ENCODE measurements at regions not wholly inside any gene's neighbourhood (a gene's known extent, or its start where the extent isn't known, plus 50 kb on each side); places are given as distances from the start of the nearest gene placed in this dataset.

DNA sequence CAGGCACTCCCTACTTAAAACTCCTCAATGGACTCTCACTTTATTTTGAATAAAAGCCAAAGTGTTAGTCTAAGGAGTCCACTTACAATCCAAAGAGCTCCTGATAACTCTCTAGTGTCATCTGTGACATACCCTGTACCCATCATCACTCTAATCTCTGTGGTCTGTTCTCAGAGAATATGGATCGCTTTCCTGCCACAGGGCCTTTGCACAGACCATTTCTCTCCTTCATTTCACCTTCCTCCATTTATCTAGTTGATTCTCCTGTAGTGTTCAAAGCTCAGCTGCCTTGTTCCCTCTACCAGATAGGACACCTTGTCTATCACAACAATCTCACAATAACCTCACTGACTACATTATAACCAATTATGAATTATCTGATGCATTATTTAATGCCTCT is 185.4 kb upstream of the KBTBD8 start:
- no peak for DNase-seq (ENCODE audit: extremely low spot score, unreplicated experiment)
- Mint-ChIP-seq H3K4me3 (no peak overlapping the region), H3K36me3 (no peaks in the 10 kb centered on the region), H3K9me3 (peaks cover 5% of the 10 kb centered on the region), H3K27ac (no peak overlapping the region), H3K4me1 (ENCODE audit: unreplicated experiment) (peaks cover 15% of the 10 kb centered on the region), H3K27me3 (peaks cover 10% of the 10 kb centered on the region)
- TF ChIP-seq, protein P1, sequence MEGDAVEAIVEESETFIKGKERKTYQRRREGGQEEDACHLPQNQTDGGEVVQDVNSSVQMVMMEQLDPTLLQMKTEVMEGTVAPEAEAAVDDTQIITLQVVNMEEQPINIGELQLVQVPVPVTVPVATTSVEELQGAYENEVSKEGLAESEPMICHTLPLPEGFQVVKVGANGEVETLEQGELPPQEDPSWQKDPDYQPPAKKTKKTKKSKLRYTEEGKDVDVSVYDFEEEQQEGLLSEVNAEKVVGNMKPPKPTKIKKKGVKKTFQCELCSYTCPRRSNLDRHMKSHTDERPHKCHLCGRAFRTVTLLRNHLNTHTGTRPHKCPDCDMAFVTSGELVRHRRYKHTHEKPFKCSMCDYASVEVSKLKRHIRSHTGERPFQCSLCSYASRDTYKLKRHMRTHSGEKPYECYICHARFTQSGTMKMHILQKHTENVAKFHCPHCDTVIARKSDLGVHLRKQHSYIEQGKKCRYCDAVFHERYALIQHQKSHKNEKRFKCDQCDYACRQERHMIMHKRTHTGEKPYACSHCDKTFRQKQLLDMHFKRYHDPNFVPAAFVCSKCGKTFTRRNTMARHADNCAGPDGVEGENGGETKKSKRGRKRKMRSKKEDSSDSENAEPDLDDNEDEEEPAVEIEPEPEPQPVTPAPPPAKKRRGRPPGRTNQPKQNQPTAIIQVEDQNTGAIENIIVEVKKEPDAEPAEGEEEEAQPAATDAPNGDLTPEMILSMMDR (conservative IDR thresholded peaks at IDR 0.05), result no peak

DNA sequence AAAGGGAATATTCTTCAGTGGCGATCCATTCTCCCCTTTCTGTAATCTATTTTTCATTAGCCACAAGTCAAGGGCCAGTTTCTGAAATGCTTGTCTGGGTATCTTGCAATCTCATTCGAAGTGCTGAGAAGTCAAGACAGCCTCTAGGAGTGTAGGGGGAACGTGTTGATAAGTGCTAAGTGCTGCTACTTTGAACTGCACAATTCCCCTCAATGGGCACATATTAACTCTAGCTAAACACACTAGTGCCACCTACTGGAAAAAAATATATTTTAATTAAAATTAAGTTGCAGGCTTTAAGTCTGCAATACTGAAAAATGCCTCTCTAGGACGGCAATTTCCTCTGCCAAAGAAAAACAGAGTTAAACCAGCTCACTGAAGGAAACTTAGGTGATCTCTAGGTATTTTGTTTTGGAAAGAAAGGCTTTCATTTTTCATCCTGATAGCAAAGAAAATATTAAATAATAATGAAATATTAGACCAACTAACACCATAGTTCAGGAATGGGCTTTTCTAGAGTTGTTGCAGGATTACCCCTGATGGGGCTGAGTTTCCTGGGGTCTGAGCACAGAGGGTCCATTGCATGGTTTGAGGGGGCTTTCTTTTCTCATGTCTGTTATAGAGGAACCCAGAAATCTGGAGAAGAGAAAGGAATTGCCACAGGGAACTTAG is 181.9 kb upstream of the KBTBD8 start:
- peaks cover 22% of the 10 kb centered on the region for H3K4me1 Mint-ChIP-seq (ENCODE audit: unreplicated experiment)

DNA sequence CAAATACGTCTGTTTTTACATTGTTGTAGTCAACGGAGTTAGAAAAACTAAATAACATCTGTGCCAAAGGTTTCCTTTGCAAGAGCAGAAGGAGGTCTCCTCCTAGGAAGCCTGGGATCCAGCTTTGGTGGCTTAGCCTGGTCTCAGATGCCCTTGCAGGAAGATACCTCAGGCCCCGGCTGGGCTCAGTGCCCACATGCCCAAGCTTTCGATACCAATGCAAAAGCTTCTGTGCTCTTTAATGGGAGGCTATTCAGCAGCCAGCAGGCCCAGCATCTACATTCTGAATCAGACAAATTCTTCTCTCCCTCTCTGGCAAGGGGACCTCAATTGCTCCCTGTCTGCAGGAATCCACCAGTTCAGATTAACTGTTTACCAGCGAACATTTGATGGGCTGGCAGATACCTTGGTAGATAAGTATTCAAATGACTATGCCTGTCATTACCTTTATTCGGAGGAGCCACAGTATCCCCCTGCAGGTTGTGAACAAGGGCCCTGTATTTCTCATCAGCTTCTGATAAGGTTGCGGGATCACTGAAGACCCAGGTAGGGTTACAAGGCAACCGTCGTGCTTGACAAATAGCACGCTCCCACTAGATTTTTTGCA is 180.1 kb upstream of the KBTBD8 start:
- Mint-ChIP-seq H3K36me3 (no peaks in the 10 kb centered on the region), H3K4me1 (ENCODE audit: unreplicated experiment) (peaks cover 22% of the 10 kb centered on the region), H3K4me3 (no peak overlapping the region), H3K27ac (no peak overlapping the region), H3K9me3 (no peaks in the 10 kb centered on the region), H3K27me3 (peaks cover 30% of the 10 kb centered on the region)
- DNase-seq (ENCODE audit: extremely low spot score, unreplicated experiment), result no peak
- TF ChIP-seq, protein P1 (conservative IDR thresholded peaks at IDR 0.05), result no peak

More for the DNA sequence above, 181.9 kb upstream of the KBTBD8 start:
- H3K4me3 Mint-ChIP-seq, result no peak overlapping the region
- TF ChIP-seq, protein P1 (conservative IDR thresholded peaks at IDR 0.05), result peak; percentile 86
- no peak overlapping the region for H3K27ac Mint-ChIP-seq
- no peak for DNase-seq (ENCODE audit: extremely low spot score, unreplicated experiment)
- peaks cover 2% of the 10 kb centered on the region for H3K9me3 Mint-ChIP-seq
- no peaks in the 10 kb centered on the region for H3K36me3 Mint-ChIP-seq
- peaks cover 30% of the 10 kb centered on the region for H3K27me3 Mint-ChIP-seq

DNA sequence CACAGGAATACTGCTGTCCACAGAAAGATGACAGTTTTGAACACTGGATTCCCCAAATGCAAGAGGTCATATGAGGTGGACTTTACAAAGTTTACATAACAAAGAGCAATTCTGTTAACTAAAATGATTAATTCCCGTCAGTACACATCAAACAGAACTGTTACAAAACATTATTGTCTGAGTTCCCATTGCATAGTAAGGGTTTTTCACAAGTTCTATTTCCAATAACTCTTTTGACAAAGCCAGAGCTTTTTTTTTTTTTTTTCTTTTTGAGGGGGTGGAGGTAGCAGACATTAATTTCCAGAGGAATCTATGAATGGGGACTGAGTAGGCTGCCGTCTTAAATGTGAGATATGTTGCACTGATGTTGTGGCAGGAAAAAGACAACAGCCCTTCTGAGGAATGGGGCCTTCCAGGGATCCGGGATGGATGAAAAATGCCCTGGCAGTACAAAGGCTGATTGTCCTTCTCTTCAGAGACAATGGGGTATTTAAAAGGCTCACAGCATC is 178.1 kb upstream of the KBTBD8 start:
- Mint-ChIP-seq H3K4me1 (ENCODE audit: unreplicated experiment) (peaks cover 22% of the 10 kb centered on the region), H3K27me3 (peaks cover 30% of the 10 kb centered on the region), H3K9me3 (no peaks in the 10 kb centered on the region), H3K4me3 (no peak overlapping the region), H3K27ac (no peak overlapping the region), H3K36me3 (no peaks in the 10 kb centered on the region)
- TF ChIP-seq, protein P1 (conservative IDR thresholded peaks at IDR 0.05), result no peak
- no peak for DNase-seq (ENCODE audit: extremely low spot score, unreplicated experiment)

DNA sequence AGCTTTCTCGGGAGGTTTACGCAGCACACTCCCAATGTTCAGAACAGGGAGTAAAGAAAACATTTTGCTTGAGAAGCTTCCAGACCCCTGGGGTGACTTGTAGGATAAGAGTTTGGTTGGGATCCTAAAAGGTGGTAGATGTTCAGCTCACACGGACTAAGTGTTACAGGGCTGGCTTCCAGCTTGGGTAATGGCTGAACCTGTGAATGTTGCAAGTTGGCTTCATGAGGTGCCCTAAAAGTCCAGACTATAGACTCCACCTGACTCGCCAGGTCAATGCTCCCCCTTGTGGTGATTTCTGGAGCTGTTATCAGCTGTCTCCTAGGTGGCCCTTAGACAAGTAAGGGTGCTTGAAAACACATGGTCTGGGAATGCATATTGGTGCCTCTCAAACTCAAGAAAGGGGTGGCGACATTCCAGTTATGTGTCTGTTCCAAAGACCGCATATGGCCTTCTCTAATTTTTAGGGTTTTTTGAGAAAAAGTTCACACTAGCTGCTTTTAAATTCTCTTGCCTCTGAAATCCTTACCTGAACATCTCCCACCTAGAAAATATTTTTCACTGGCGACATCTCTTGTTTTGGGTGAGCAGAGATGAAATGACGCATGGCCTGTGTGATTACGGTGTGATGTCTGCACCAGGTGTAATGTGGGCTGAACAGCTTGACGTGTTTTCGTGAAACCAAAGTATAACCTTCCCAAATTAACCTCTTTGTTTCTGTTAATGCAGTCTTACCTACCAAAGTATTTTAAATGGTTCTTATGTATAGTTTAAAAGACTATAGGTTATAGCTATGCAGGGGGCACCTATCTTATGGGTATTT is 175.7 kb upstream of the KBTBD8 start:
- Mint-ChIP-seq H3K36me3 (no peaks in the 10 kb centered on the region), H3K4me1 (ENCODE audit: unreplicated experiment) (peaks cover 18% of the 10 kb centered on the region), H3K27ac (no peak overlapping the region), H3K4me3 (no peak overlapping the region), H3K27me3 (peaks cover 25% of the 10 kb centered on the region), H3K9me3 (no peaks in the 10 kb centered on the region)
- DNase-seq (ENCODE audit: extremely low spot score, unreplicated experiment), result no peak
- TF ChIP-seq, protein P1 (conservative IDR thresholded peaks at IDR 0.05), result peak; percentile 76

Measured in type B pancreatic cell (in vitro differentiated cells).